HS-27A (cell line): ENCODE measurements at regions not wholly inside any gene's neighbourhood (a gene's known extent, or its start where the extent isn't known, plus 50 kb on each side); places are given as distances from the start of the nearest gene placed in this dataset.

Experiments
- DNase-seq: peaks from one replicate; pipeline ENCODE4 v3.0.0-alpha.2; 2012; ENCODE audit warnings: low read depth, missing footprints

GRCh38 chr12:5195691-5196090, 152.0 kb downstream of the KCNA5 start:
- DNase-seq: no peak

DNA sequence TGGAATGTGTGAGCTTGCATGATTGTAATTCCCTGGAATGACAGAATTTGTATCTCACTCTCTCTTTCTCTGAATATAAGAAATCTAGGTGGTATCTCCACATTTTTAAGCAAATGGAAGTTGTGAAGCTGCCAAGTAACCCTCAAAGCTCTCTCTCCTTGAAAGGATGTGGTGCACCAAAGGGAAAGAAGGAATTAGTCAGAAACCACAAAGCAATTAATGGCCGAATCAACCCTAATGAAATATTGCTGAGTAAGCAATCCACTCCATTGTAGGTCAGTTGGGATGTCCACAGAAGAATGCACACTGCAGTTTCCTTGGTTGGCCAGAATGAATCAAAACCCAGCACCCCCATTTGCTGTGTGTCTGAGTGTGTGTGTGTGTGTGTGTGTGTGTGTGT, 153.5 kb downstream of the KCNA5 start:
- DNase-seq: no peak

DNA sequence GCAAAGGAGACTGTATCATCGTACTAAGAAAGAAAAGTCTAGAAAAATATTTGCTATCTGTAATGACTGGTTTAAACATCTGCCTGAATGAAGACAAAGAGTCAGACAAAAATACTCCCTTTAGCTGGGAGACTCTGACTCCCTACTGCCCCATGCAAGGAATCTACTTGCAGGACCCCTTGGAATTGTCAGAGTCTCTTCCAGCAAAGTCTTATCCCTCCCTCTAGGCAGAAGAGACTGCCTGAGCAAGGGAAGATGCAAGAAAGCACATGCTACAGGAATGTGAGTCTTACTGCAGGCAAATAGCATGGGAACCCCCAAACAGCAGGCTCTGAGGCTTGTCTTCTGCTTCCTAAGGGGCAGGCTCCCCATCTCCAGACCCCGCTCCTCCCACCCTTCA, 154.0 kb downstream of the KCNA5 start:
- DNase-seq: no peak

DNA sequence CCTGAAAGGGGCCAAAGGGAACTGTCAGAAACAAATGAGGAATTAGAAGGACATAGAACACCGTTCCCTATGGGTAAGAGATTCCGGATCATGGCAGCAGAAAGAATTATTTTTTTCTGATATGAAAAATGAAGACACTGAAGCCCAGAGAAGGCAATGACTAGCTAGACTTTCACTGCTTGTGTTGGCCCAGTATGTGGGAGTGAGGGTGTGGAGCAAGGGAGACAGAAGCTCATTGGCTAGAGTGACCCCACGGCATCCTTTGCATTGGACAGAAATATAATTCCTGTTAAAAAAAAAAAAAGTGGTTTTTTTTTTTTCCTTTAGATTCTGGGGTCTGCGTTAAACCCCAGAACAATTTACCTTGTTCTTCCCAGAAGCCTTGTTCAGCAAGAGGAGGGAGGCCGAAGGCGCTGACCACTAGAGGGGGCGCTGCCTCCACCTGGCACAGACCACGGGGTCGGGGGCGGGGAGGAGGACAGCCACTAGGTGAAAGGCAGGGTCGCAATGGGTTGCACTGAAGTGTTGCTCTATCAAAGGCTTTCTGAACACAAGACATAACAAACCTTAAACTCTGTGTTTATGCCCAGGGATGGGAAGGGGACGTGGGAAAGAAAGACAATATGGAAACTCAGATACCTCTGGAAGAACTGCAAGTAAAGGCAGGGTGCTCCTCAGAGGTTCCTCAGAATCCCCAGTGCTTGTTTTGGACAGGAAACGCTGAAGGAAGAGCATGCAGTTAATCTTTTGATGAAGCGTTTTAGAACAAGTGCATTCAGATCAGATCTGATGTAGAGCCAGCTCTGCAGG, 156.8 kb downstream of the KCNA5 start:
- DNase-seq: no peak

- no peak for DNase-seq
These were observed 158.0 kb downstream of the KCNA5 start for GRCh38 chr12:5201554-5202218.

GRCh38 chr12:5203274-5203673, 159.6 kb downstream of the KCNA5 start:
- no peak for DNase-seq

DNA sequence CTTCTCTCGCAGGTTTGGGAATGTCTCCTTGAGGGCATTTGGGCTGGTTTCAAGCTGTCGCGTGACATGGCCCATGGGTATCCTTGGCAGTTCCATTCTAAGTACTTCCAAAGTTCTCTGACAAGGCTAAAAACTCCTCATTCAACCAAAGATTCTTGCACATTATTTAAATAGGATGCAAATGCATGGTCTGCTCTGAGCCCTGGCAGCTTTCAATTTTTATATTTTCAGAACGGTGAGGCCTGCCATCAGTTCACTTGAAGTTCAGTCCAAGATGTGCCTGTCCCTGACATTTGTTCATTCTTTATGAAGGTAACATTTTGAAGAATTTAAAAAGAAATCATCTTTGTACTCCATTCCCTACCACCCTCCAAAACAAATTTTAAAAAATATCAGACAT, 160.0 kb downstream of the KCNA5 start:
- DNase-seq: no peak

DNA sequence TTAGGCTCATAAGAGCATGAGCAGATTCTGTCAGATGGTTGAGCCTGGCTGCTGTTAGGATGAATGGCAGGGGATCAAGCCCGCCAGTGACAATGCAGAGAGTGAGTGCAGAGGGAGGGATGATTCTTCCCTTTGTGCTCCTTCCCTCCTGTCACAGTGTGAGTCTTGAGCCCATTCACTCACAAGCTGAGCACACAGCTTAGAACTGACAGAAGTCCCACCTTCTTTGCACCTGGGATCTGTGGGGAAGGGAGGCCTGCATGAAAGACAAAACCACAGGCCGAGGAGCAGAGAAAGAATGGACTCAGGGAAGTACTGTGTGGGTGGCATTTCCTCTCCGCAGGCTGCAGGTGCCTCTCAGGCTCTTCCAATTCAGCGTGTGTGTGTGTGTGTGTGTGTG, 160.6 kb downstream of the KCNA5 start:
- DNase-seq: no peak

DNA sequence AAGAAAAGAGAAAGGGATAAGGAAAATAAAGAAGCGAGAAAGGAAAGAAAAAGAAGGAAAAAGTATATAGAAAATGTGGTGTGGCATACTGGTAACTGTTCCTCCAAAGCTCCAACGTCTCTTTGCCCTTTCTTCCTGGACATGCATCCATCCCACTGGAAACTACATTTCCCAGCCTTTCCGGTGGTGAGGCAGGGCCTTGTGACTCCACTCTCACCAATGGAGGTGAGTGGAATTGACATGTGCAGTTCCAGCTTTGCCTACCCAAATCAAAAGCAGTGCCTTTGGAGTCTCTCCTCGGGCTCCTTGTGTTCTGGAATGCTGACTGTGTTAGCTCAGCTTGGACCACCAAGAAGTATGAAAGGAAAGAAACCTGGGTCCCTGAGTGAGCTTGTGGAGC, 161.2 kb downstream of the KCNA5 start:
- DNase-seq: no peak

DNA sequence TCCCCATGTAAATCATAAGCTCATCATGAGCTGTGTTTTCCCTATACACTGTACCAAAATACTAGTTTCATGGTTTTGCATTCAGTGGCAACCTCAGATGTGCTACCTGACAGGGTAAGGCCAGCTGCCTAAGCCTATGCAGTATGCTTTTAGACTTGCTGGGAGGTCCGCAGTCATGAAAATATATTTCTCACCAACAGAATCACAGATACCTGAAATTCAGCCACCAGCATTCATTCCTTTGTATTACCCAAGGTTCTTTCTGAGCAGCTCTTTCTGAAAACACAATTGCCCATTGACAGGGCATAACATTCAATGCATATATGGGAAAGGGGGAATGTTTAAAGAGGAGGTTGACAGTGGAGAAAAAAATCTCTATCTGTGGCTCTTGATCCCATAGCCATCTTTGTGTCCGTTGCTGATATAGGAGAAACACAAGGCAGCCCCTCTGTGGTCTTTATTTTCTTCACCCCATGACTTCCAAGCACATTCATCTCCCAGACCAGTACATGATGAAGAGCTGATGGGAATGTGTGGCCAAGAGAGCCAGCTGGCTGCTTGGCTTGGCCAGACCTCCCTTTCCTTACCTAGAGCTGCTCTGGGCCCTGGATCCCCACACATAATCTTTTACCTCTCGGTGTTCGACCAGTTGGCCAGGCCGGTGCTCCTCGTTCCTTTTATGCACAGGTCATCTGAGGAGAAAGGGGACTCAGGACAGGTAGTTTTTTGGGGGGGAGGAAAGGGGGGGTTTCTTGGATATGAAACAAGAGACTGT, 162.9 kb downstream of the KCNA5 start:
- DNase-seq: no peak

GRCh38 chr12:5210179-5210922, 166.7 kb downstream of the KCNA5 start:
- DNase-seq: no peak

GRCh38 chr12:5210923-5211290, 167.2 kb downstream of the KCNA5 start:
- DNase-seq: no peak

GRCh38 chr12:5213336-5213735, 169.7 kb downstream of the KCNA5 start:
- no peak for DNase-seq

- no peak for DNase-seq
These were observed 170.3 kb downstream of the KCNA5 start for GRCh38 chr12:5213990-5214389.

GRCh38 chr12:5217936-5218335, 174.3 kb downstream of the KCNA5 start:
- DNase-seq: no peak

- DNase-seq: no peak
These were observed 176.4 kb downstream of the KCNA5 start for GRCh38 chr12:5220099-5220498.

- no peak for DNase-seq
These were observed 177.2 kb downstream of the KCNA5 start for GRCh38 chr12:5220835-5221234.

DNA sequence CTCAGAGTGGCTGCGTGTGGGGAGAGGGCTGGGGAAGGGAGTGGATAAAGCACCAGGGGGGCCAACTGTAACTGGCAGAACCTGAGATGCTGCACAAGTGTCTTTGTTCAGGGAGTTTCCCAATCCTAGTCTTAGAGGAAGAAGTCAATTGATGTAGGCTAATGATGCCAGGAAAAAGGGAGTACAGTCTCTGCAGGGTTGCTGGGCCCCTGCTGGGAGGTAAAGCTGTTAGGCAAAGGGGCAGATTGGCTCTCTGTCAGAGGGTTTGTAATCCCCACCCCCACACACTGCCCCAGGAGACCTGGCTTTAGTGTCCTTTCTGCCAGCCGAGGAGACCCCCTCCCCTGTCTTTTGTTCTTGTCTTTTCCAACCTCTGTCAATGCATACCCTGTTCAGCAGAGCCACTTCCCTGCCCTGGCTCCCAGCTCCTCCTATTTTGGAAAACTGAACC, 178.4 kb downstream of the KCNA5 start:
- DNase-seq: no peak

- DNase-seq: no peak
These were observed 179.1 kb downstream of the KCNA5 start for GRCh38 chr12:5222729-5223128.

GRCh38 chr12:5223881-5224280, 180.2 kb downstream of the KCNA5 start:
- no peak for DNase-seq

GRCh38 chr12:5226581-5226980, 182.9 kb downstream of the KCNA5 start:
- no peak for DNase-seq

- DNase-seq: no peak
These were observed 184.2 kb downstream of the KCNA5 start for GRCh38 chr12:5227708-5228373.
